ENCODE measurements at regions not wholly inside any gene's neighbourhood (a gene's known extent, or its start where the extent isn't known, plus 50 kb on each side); places are given as distances from the start of the nearest gene placed in this dataset.

DNA sequence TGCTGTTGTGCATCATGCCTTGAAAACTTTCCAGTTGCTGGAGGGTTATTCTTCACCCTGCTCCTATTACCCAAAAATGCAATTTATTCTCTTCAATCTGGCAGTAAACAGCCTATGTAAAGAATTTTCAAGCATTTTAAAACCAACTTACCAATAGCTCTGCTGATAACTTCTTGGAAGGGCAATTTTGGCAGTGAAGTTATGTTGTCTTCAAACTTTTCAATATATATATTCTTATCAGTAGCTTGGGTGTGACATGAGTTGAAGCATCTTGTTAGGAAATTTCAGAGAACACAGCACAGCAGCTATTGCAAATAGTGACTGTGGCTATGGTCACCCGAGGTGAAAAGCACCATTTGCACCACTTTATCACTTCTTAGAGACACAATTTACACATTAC is 395.5 kb downstream of the STK39 start:
- no peak overlapping the region for H3K4me2 ChIP-seq (replicated peaks; ENCODE audit: low read depth, low read length, poor library complexity, severe bottlenecking)
- no peaks in the 10 kb centered on the region for H3K79me2 ChIP-seq (ENCODE audit: control insufficient read depth, insufficient read depth, low read length)
- H3K36me3 ChIP-seq (replicated peaks in 1 of 2; ENCODE audit: control extremely low read depth in 1 of 2, control insufficient read depth in 1 of 2, extremely low read depth in 1 of 2, insufficient read depth in 2 of 2, low read length in 1 of 2), result no peaks in the 10 kb centered on the region
- Mint-ChIP-seq H3K27me3 (peaks cover 12% of the 10 kb centered on the region), H3K9me3 (ENCODE audit: insufficient read depth) (no peaks in the 10 kb centered on the region), H3K4me3 (no peak overlapping the region), H3K4me1 (no peaks in the 10 kb centered on the region), H3K27ac (no peak overlapping the region)
- ATAC-seq (ENCODE audit: low read depth) (no peak), DNase-seq (no peak)
- H2AFZ ChIP-seq (ENCODE audit: insufficient read depth, low read depth, low read length, poor library complexity, severe bottlenecking), result no peak overlapping the region
- CTCF ChIA-PET, result no interaction called here
- H3K27me3 ChIP-seq (replicated peaks in 1 of 4; ENCODE audit: control extremely low read depth in 1 of 4, control insufficient read depth in 3 of 4, insufficient read depth in 4 of 4, low read length in 3 of 4), result no peaks in the 10 kb centered on the region
- no peak overlapping the region for H3K4me3 ChIP-seq (ENCODE audit: control extremely low read depth in 1 of 5, extremely low read depth in 1 of 5, insufficient read depth in 1 of 5, low read depth in 2 of 5, low read length in 4 of 5)
- no peak for TF ChIP-seq EZH2 (IDR thresholded peaks at IDR 0.05; ENCODE audit: borderline replicate concordance, insufficient read depth, low read depth, low read length, poor library complexity, severe bottlenecking)
- TF ChIP-seq, protein P1, sequence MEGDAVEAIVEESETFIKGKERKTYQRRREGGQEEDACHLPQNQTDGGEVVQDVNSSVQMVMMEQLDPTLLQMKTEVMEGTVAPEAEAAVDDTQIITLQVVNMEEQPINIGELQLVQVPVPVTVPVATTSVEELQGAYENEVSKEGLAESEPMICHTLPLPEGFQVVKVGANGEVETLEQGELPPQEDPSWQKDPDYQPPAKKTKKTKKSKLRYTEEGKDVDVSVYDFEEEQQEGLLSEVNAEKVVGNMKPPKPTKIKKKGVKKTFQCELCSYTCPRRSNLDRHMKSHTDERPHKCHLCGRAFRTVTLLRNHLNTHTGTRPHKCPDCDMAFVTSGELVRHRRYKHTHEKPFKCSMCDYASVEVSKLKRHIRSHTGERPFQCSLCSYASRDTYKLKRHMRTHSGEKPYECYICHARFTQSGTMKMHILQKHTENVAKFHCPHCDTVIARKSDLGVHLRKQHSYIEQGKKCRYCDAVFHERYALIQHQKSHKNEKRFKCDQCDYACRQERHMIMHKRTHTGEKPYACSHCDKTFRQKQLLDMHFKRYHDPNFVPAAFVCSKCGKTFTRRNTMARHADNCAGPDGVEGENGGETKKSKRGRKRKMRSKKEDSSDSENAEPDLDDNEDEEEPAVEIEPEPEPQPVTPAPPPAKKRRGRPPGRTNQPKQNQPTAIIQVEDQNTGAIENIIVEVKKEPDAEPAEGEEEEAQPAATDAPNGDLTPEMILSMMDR (IDR thresholded peaks at IDR 0.05), result no peak
- POLR2A ChIA-PET, result no interaction called here
- WGBS (ENCODE audit: insufficient coverage), result 50% methylated on average over 1 of the region's 1 CpG
- intact Hi-C loops (cut with micrococcal nuclease), result no loop called here
- H3K9me3 ChIP-seq (ENCODE audit: control extremely low read depth in 1 of 3, control insufficient read depth in 2 of 3, insufficient read depth in 1 of 3, low read length in 2 of 3), result no peaks in the 10 kb centered on the region
- no peaks in the 10 kb centered on the region for H4K20me1 ChIP-seq (ENCODE audit: control insufficient read depth, insufficient read depth, low read length, poor library complexity, severe bottlenecking)
- H3K4me1 ChIP-seq (ENCODE audit: control insufficient read depth in 2 of 2, insufficient read depth in 2 of 2, low read length in 2 of 2), result no peaks in the 10 kb centered on the region
- H3K27ac ChIP-seq (ENCODE audit: low read length in 2 of 2), result no peak overlapping the region
- H3K9ac ChIP-seq (ENCODE audit: low read length), result no peak overlapping the region

DNA sequence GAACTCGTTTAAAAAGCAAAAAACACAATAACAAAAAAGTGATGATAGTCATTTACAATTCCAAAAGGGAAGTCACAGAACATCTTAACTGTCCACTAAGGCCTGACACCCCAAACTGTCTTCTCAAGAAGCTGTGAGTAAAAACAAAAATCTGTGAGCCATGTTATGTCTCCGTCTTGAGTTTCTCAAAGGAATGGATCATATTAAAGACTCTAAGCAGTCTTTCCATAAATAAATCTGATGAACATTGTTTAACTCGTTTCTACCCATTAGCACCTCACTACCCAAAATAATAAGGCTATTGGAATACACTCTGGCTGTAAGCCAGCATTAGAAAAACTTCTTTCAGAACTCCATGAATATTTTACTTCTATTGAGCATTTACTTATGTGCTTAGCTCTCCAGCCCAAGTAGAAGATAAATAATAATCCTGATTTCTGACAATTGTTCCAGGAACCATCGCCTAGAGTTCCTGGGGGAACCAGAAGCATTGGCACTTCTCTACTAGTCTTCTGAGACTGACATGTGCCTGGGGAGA is 396.0 kb downstream of the STK39 start:
- Histone ChIP-seq H3K79me2 (ENCODE audit: control insufficient read depth, insufficient read depth, low read length) (no peaks in the 10 kb centered on the region), H3K36me3 (replicated peaks in 1 of 2; ENCODE audit: control extremely low read depth in 1 of 2, control insufficient read depth in 1 of 2, extremely low read depth in 1 of 2, insufficient read depth in 2 of 2, low read length in 1 of 2) (no peaks in the 10 kb centered on the region), H3K27ac (ENCODE audit: low read length in 2 of 2) (no peak overlapping the region), H3K4me1 (ENCODE audit: control insufficient read depth in 2 of 2, insufficient read depth in 2 of 2, low read length in 2 of 2) (no peaks in the 10 kb centered on the region), H3K4me2 (replicated peaks; ENCODE audit: low read depth, low read length, poor library complexity, severe bottlenecking) (no peak overlapping the region), H3K9me3 (ENCODE audit: control extremely low read depth in 1 of 3, control insufficient read depth in 2 of 3, insufficient read depth in 1 of 3, low read length in 2 of 3) (no peaks in the 10 kb centered on the region), H3K27me3 (replicated peaks in 1 of 4; ENCODE audit: control extremely low read depth in 1 of 4, control insufficient read depth in 3 of 4, insufficient read depth in 4 of 4, low read length in 3 of 4) (no peaks in the 10 kb centered on the region), H3K4me3 (ENCODE audit: control extremely low read depth in 1 of 5, extremely low read depth in 1 of 5, insufficient read depth in 1 of 5, low read depth in 2 of 5, low read length in 4 of 5) (no peak overlapping the region), H4K20me1 (ENCODE audit: control insufficient read depth, insufficient read depth, low read length, poor library complexity, severe bottlenecking) (no peaks in the 10 kb centered on the region), H2AFZ (ENCODE audit: insufficient read depth, low read depth, low read length, poor library complexity, severe bottlenecking) (no peak overlapping the region), H3K9ac (ENCODE audit: low read length) (no peak overlapping the region)
- WGBS (ENCODE audit: insufficient coverage), result 100% methylated on average over 1 of the region's 4 CpGs
- ChIA-PET CTCF (no interaction called here), POLR2A (no interaction called here)
- Mint-ChIP-seq H3K4me1 (no peaks in the 10 kb centered on the region), H3K9me3 (ENCODE audit: insufficient read depth) (no peaks in the 10 kb centered on the region), H3K27me3 (peaks cover 12% of the 10 kb centered on the region), H3K4me3 (no peak overlapping the region), H3K27ac (no peak overlapping the region)
- TF ChIP-seq, protein P1 (IDR thresholded peaks at IDR 0.05), result no peak
- TF ChIP-seq EZH2 (IDR thresholded peaks at IDR 0.05; ENCODE audit: borderline replicate concordance, insufficient read depth, low read depth, low read length, poor library complexity, severe bottlenecking), result no peak
- ATAC-seq (ENCODE audit: low read depth), result no peak
- intact Hi-C loops (cut with micrococcal nuclease), result no loop called here
- DNase-seq, result no peak
